AG08396 (cell line): ENCODE measurements at regions not wholly inside any gene's neighbourhood (a gene's known extent, or its start where the extent isn't known, plus 50 kb on each side); places are given as distances from the start of the nearest gene placed in this dataset.
A peak's percentile ranks its signal among the peaks of the same experiment; 100 is the strongest.

Source experiments
- DNase-seq: peaks from one replicate; pipeline ENCODE4 v3.0.0; 2012; ENCODE audit warnings: low spot score, mixed read lengths

- DNase-seq = no peak
These were observed 621.1 kb upstream of the FANCL start for GRCh38 chr2:58862244-58862643.

DNA sequence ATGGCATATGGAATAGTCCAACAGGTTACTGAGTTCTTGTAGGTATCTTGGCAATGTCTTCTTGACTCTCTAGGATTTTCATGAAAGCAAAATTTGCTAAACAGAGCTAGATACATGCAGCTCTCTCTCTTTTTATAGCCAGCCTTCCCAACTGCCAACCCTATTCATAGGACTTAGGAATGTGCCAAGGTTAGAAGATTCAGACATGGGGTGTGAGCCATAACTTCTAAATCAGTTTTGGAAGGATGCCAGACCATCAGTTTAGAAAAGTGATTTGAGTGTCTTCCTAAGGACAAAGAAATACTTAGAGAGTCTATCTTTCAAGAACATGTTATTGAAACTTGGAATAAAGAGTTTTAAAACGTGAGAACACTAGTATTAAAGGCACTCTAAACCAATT, 619.5 kb upstream of the FANCL start:
- DNase-seq = no peak

- DNase-seq = no peak
These were observed 615.0 kb upstream of the FANCL start for GRCh38 chr2:58856100-58856499.

DNA sequence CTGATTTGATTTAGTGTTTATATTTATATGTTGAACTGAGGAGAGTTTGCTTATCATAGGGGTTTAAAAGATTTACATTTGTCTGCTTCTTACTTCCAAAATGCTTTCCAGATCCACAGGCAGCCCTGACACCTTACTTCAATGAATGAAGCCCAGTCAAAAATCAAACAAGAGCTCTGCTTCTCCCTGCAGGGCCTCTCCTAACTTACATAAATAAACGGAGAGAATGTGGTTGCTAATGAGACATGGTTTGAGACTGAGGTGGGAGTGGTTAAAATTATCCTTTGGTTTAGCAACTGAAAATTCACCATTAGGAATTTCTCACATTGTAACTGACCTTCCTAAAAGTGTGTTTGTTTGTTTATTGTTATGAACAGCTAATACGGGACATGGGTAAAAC, 612.3 kb upstream of the FANCL start:
- DNase-seq = no peak

DNA sequence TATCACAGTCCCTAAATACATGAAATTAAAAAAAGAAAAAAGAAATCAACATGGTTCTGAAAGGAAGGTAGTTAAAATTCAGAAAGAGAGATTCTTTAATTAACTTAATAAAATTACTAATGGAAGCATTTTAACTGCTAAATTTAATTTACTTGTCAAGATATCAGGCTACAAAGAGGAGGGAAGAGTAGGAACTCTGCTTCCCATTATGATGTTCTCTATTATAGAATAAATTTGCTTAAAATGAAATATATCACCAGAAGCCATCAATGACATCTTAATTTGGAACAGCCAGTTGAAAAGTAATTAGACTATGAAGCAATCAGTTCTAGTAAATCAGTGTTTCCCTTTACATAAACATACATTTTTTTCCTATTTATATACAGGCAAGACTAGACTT, 611.8 kb upstream of the FANCL start:
- no peak for DNase-seq

- DNase-seq = no peak
These were observed 611.1 kb upstream of the FANCL start for GRCh38 chr2:58852243-58852642.

- DNase-seq = no peak
These were observed 610.5 kb upstream of the FANCL start for GRCh38 chr2:58851598-58851997.

DNA sequence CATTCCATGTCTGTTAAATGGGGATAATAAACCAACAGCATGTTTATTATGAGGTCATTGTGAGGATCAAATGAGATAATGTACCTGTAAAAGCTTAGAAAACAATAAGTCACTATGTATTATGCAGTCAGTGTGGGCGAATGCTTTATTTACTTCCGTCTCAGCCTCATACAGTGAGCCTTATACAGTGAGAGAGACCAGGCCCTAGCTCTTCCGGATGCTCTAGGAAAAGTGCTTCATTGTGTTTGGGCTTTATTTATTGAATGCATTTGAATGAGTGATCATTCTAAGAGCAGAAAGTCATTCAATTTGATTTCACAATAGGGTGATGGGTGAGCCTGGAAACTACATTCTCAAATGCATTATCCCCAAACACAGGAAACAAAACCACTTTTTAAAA, 603.9 kb upstream of the FANCL start:
- DNase-seq = no peak

DNA sequence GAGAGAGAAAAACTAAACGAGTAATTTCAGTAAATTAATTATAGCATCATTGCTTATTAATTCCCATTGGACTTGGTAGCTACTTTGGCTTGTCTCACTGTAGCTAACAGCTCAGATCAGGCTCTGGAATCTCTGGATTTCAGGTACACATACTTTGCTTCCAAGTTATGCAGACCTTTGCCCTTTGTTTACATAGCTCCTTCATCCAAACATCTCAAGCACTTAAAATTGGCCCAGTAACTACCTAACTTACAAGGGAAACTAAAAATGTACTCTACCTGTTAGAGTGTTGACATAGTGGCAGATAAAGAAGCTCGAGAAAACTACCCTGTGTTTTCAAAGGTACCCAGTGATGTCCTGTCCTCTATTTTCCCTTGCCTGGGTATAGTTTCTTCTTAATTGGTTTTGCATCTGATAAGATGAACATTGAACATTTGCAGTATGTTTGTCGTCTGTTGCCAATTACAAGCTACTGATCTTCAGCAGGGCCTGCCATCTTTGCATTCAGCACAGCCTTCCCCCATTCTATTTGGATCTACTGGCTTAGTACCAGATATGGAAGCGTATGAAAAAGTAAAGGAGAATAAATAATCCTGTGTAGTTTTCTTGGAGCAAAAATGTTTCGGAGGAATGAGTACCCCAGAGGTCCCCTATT, 601.5 kb upstream of the FANCL start:
- DNase-seq = no peak

DNA sequence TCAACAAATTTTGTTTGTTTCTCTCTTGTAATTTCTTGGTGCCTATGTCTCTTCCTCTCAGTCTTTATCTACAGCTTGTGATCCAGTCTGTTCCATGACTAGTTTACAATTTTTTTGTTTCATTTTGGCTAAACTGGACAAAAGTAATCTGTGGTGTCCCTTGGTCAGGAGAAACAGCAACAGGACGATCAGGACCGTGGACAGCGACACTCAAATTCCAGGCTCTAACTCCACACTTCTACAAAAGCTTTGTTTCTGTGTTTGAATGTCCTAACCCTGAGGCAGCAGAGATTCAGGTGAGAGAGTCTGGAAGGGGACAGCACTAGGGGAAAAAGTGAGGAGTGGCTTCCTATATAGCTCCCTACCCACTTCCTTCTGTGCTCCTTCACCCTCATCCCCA, 593.3 kb upstream of the FANCL start:
- peak; percentile 16 for DNase-seq

- no peak for DNase-seq
These were observed 585.7 kb upstream of the FANCL start for GRCh38 chr2:58826795-58827194.

GRCh38 chr2:58812771-58813344, 571.7 kb upstream of the FANCL start:
- DNase-seq = no peak

DNA sequence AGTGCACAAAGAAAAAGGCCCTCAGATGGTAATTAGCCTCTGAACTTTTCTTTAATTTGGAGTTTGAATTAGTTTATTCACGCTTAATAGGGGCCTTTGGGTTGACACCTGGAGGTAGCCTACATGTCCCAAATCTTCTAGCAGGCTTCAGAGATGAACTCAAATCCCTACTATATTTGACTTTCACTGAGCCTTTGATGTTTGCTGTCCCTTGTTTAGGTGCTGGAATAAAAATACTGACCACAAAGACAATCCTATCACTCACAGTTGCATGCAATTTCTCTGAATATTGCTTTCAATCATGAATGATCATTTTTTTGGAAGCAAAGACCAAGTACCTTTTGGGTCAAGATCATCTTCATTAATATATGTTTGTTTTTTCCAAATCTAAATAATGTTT, 564.0 kb upstream of the FANCL start:
- no peak for DNase-seq

- DNase-seq = no peak
These were observed 562.1 kb upstream of the FANCL start for GRCh38 chr2:58803192-58803591.

GRCh38 chr2:58800881-58801280, 559.8 kb upstream of the FANCL start:
- no peak for DNase-seq

GRCh38 chr2:58798676-58799208, 557.6 kb upstream of the FANCL start:
- no peak for DNase-seq

DNA sequence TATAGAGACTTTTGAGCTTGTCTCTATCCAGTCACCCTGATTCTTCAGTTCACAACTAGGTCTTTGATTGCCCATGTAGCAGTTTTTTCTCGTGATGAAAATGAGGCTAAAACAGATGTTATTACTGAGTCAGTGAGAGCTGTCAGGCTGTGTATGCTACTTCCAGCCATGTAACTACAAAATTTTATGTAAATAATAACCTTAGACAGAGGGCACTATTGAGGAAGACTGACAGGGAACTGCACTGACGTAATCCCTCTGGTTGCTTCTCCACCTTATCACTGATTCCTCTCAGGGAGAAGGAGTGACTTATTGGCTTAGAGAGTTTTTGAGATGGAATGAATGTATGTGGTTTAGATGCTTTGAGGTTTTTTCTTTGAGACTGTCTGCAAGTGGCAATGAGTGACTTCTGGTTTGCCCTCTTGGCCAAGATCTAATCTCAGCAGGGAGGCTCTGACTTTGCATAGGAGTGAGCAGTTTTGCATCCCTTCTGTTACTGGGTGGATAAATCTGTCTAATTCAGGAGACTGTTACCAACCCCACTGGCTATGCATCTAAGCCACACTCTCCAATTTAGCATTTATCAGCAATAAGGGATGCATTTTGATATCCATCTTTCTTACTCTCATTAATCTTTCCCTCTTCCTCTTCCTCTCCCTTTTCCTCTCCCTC, 555.2 kb upstream of the FANCL start:
- no peak for DNase-seq

DNA sequence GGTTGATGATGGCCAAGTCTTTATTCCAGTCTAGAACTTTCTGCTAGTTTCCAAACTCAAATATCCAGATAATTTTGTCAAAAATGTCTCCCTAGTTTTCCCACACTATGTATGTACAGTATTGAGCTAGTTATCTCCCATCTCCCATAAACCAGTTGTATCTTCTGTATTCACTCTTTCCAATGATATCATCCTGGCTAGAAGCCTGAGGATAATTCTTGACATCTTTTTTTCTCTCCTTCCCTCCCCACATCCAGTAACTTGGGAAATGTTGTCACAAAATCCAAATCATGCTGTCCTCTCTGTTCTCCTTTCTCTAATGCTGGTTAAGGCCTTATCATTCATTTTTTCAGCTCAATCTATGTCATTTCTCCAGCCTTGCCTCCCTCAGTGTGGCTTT, 553.8 kb upstream of the FANCL start:
- no peak for DNase-seq

DNA sequence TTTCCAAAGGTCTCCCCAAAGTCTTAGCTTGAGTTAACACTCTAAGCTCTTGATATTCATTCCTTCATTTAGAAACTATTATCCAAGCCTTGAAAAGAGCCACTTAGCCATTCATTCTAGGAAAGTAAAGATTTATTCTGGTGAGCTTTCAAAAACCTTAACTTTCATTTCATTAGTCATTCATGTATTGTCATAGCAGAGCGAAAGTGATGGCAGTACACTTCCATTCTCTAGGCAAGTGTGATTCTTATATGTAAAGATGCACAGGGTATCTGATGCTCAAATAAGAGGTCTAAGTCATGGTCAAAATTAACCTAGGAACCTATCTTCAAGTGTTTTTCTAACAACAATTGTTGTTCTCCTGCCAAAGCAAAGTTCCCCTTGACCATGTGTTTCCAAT, 553.0 kb upstream of the FANCL start:
- no peak for DNase-seq

- DNase-seq = no peak
These were observed 547.3 kb upstream of the FANCL start for GRCh38 chr2:58788402-58788801.

GRCh38 chr2:58770846-58771245, 529.7 kb upstream of the FANCL start:
- no peak for DNase-seq

DNA sequence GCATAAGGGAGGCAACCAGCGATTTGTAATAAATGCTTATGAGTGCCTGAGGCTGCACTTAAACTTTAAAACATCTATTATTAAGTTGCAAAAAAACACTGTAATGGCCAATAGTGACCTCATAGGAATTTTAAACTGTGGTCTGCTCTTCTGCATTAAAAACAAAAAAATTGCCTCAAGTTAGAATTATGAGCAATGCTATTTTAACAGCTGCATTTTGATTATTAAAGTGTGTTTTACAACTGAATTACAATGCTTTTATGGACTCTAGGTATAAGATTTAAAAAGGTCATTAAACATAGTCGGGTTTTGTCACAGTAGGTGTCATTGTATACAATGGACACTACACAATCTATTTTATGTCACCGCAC, 528.7 kb upstream of the FANCL start:
- DNase-seq = no peak

GRCh38 chr2:58769111-58769863, 528.2 kb upstream of the FANCL start:
- DNase-seq = no peak
